ENCODE measurements at regions not wholly inside any gene's neighbourhood (a gene's known extent, or its start where the extent isn't known, plus 50 kb on each side); places are given as distances from the start of the nearest gene placed in this dataset.

- TF ChIP-seq CTCF (IDR thresholded peaks at IDR 0.05) = no peak
- TF ChIP-seq POLR2A (IDR thresholded peaks at IDR 0.05) = no peak
- no peak for TF ChIP-seq EP300 (IDR thresholded peaks at IDR 0.05)
Measured at GRCh38 chr2:82089518-82089917, 1785.0 kb upstream of the LRRTM1 start.

Data from ovary (tissue), 3 donors.